Central memory CD8-positive, alpha-beta T cell (primary cell): ENCODE measurements at regions not wholly inside any gene's neighbourhood (a gene's known extent, or its start where the extent isn't known, plus 50 kb on each side); places are given as distances from the start of the nearest gene placed in this dataset.

ENCODE experiments used
- ATAC-seq: fragments of 150-1000 bp; cut with Tn5 transposase; replicated peaks from 2 replicates; pipeline ENCODE4 v1.10.0; 2022; ENCODE audit warnings: mild to moderate bottlenecking, moderate FRiP score, moderate number of reproducible peaks; ENCODE audit not compliant: poor library complexity, severe bottlenecking; ENCODE audit errors: extremely low read depth
- DNase-seq, 2 donors: peaks; one replicate each; pipeline ENCODE4 v3.0.0; 2021; ENCODE audit warnings: low spot score in 2 of 2
- H3K27ac Mint-ChIP-seq: one replicate; pipeline ENCODE4 v1.8.0; 2022; ENCODE audit warnings: low read depth, mild to moderate bottlenecking, moderate library complexity, mixed read lengths
- H3K27me3 Mint-ChIP-seq: one replicate; pipeline ENCODE4 v1.8.0; 2022; ENCODE audit warnings: mixed read lengths
- H3K36me3 Mint-ChIP-seq: one replicate; pipeline ENCODE4 v1.8.0; 2022; ENCODE audit warnings: mild to moderate bottlenecking, moderate library complexity, mixed read lengths; ENCODE audit not compliant: insufficient read depth
- H3K4me1 Mint-ChIP-seq: one replicate; pipeline ENCODE4 v1.8.0; 2022; ENCODE audit warnings: mixed read lengths
- H3K4me3 Mint-ChIP-seq: one replicate; pipeline ENCODE4 v1.8.0; 2022; ENCODE audit warnings: mild to moderate bottlenecking, moderate library complexity, mixed read lengths
- H3K9me3 Mint-ChIP-seq: one replicate; pipeline ENCODE4 v1.8.0; 2022; ENCODE audit warnings: mixed read lengths

GRCh38 chr1:98503771-98504170 lies 157.8 kb upstream of the SNX7 start:
- no peak overlapping the region for H3K4me3 Mint-ChIP-seq
- ATAC-seq (no peak), DNase-seq (no peak)
- H3K4me1 Mint-ChIP-seq, result no peaks in the 10 kb centered on the region
- H3K27ac Mint-ChIP-seq, result no peak overlapping the region
- peaks cover 2% of the 10 kb centered on the region for H3K36me3 Mint-ChIP-seq
- H3K27me3 Mint-ChIP-seq, result peaks cover 75% of the 10 kb centered on the region
- peaks cover 19% of the 10 kb centered on the region for H3K9me3 Mint-ChIP-seq

- H3K4me1 Mint-ChIP-seq, result no peaks in the 10 kb centered on the region
- H3K36me3 Mint-ChIP-seq, result peaks cover 2% of the 10 kb centered on the region
- DNase-seq (no peak), ATAC-seq (no peak)
- peaks cover 19% of the 10 kb centered on the region for H3K9me3 Mint-ChIP-seq
- no peak overlapping the region for H3K27ac Mint-ChIP-seq
- H3K4me3 Mint-ChIP-seq, result no peak overlapping the region
- H3K27me3 Mint-ChIP-seq, result peaks cover 73% of the 10 kb centered on the region
Observed at GRCh38 chr1:98502937-98503336, 158.6 kb upstream of the SNX7 start.

GRCh38 chr1:98500324-98500723 lies 161.2 kb upstream of the SNX7 start:
- Mint-ChIP-seq H3K27ac (no peak overlapping the region), H3K4me1 (no peaks in the 10 kb centered on the region), H3K36me3 (peaks cover 2% of the 10 kb centered on the region), H3K9me3 (peaks cover 10% of the 10 kb centered on the region), H3K27me3 (peaks cover 56% of the 10 kb centered on the region), H3K4me3 (no peak overlapping the region)
- DNase-seq (no peak), ATAC-seq (no peak)

DNA sequence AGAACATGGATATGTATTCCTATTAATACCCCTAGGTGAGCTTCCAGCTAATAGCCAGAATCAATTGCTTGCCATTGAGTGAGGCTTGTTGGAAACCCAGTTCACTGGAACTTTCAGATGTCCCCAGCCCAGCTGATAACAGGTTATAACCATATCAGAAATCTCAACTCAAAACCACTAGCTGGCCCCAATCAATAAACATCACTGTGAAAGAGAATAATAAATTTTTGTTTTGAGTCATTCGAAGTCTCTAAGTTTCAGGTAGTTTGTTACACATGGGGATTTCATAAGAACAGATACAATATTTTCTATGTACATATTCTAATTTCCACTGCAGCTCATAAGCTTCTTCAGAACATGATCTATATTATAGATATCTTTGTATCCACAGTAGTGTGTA lies 162.9 kb upstream of the SNX7 start:
- Mint-ChIP-seq H3K27ac (no peak overlapping the region), H3K4me3 (no peak overlapping the region), H3K36me3 (peaks cover 2% of the 10 kb centered on the region), H3K27me3 (peaks cover 39% of the 10 kb centered on the region), H3K4me1 (no peaks in the 10 kb centered on the region), H3K9me3 (no peaks in the 10 kb centered on the region)
- DNase-seq (no peak), ATAC-seq (no peak)

DNA sequence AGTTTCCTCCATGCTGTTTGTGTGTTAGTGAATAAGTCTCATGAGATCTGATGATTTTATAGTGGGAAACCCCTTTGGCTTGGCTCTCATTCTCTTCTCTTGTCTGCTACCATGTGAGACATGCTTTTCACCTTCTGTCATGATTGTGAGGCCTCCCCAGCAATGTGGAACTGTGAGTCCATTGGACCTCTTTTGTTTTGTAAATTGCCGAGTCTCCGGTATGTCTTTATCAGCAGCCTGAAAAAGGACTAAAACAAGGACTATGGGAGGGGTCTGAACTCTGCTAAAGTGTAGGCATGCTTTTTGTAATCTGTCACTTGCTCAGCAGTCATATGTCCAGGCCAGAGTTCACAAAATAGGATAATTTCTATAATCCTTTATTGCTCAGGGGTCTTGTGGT lies 164.0 kb upstream of the SNX7 start:
- Mint-ChIP-seq H3K36me3 (peaks cover 2% of the 10 kb centered on the region), H3K4me1 (no peaks in the 10 kb centered on the region), H3K9me3 (no peaks in the 10 kb centered on the region), H3K4me3 (no peak overlapping the region), H3K27ac (no peak overlapping the region), H3K27me3 (peaks cover 35% of the 10 kb centered on the region)
- no peak for ATAC-seq
- no peak for DNase-seq

DNA sequence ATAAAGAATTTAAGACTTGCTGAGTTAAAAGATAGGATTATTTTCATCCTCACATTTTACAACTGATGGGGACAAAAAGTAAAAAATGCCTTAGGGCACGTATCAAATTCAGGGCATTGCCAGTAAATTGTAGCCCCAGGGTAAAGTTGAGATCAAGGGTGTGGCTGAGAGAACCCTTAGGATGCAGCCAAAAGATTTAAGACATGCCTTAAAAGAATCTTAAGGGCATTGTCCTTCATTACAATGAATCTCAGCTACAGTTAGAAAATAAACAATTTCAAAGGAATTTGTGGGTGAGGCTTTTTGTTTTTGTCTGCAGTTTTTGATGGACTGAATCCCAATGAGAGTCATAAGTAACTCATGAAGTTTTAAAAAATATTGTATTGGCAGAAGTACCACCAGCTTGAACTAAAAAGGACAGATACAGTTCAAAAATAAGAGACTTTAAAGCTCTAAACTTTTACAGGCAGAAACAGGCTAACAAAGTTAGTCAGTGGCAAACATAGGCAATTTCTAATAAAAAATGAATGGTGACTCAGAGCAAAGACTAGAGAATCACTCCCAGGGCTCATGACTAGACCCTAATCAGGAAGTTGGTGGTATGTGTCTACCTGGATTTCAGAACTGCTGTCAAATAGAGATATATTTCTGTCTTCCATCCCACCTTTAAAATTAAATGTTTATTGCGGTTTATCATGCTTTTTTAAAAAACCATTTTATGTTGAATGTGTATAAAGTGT lies 165.1 kb upstream of the SNX7 start:
- Mint-ChIP-seq H3K27ac (no peak overlapping the region), H3K9me3 (no peaks in the 10 kb centered on the region), H3K4me3 (no peak overlapping the region), H3K27me3 (peaks cover 24% of the 10 kb centered on the region), H3K4me1 (no peaks in the 10 kb centered on the region), H3K36me3 (peaks cover 2% of the 10 kb centered on the region)
- no peak for DNase-seq
- no peak for ATAC-seq

DNA sequence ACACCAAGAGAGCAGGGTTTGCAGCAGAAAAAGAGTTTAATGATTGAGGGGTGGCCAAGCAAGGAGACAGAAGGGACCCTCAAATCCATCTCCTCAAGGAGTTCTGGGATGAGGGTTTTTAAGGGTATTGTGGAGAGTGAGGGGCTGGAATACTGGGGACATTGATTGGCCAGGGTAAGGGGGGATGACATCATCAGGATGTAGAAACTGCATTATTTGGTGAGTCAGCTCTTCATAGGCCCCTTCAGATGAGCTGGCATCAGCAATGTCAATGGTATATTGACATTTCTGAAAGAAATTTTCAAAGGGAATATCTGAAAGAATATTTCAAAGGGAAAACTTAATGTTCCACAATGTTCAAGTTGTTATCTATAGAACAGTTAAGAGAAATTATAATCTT lies 168.1 kb upstream of the SNX7 start:
- H3K36me3 Mint-ChIP-seq, result no peaks in the 10 kb centered on the region
- H3K4me3 Mint-ChIP-seq, result no peak overlapping the region
- ATAC-seq (no peak), DNase-seq (no peak)
- no peaks in the 10 kb centered on the region for H3K4me1 Mint-ChIP-seq
- H3K27ac Mint-ChIP-seq, result no peak overlapping the region
- H3K9me3 Mint-ChIP-seq, result no peaks in the 10 kb centered on the region
- peaks cover 24% of the 10 kb centered on the region for H3K27me3 Mint-ChIP-seq

DNA sequence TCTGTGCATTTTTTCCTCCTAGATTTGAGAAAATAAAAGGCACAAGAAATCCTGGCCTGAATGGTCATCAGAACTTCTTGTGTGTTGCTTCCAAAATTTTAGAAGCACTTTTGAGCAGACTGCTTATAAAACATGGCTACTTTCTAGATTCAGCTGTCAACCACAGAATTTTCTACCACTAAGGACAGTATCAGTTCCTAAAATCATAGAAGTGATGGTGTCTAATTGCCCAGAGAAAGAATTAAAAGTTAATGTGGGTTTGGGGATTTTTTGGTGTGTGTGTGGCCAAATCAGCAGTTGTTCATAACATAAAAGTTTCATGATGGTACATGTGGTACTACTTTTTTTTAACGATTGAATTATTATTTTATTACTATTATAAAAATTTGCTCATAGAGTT lies 171.4 kb upstream of the SNX7 start:
- H3K27ac Mint-ChIP-seq, result no peak overlapping the region
- peaks cover 37% of the 10 kb centered on the region for H3K27me3 Mint-ChIP-seq
- no peak overlapping the region for H3K4me3 Mint-ChIP-seq
- no peaks in the 10 kb centered on the region for H3K4me1 Mint-ChIP-seq
- H3K36me3 Mint-ChIP-seq, result no peaks in the 10 kb centered on the region
- H3K9me3 Mint-ChIP-seq, result no peaks in the 10 kb centered on the region
- ATAC-seq, result no peak
- DNase-seq, result no peak

- DNase-seq, result no peak
- no peaks in the 10 kb centered on the region for H3K36me3 Mint-ChIP-seq
- no peak overlapping the region for H3K27ac Mint-ChIP-seq
- H3K27me3 Mint-ChIP-seq, result peaks cover 37% of the 10 kb centered on the region
- no peak for ATAC-seq
- no peaks in the 10 kb centered on the region for H3K9me3 Mint-ChIP-seq
- no peak overlapping the region for H3K4me3 Mint-ChIP-seq
- no peaks in the 10 kb centered on the region for H3K4me1 Mint-ChIP-seq
Observed at GRCh38 chr1:98487620-98488019, 173.9 kb upstream of the SNX7 start.

- no peak for ATAC-seq
- no peaks in the 10 kb centered on the region for H3K9me3 Mint-ChIP-seq
- H3K4me3 Mint-ChIP-seq, result no peak overlapping the region
- H3K27ac Mint-ChIP-seq, result no peak overlapping the region
- DNase-seq, result no peak
- no peaks in the 10 kb centered on the region for H3K4me1 Mint-ChIP-seq
- H3K27me3 Mint-ChIP-seq, result peaks cover 19% of the 10 kb centered on the region
- no peaks in the 10 kb centered on the region for H3K36me3 Mint-ChIP-seq
Observed at GRCh38 chr1:98482611-98483010, 178.9 kb upstream of the SNX7 start.

- DNase-seq (no peak), ATAC-seq (no peak)
- Mint-ChIP-seq H3K36me3 (no peaks in the 10 kb centered on the region), H3K4me1 (no peaks in the 10 kb centered on the region), H3K27ac (no peak overlapping the region), H3K9me3 (no peaks in the 10 kb centered on the region), H3K27me3 (peaks cover 27% of the 10 kb centered on the region), H3K4me3 (no peak overlapping the region)
Observed at GRCh38 chr1:98480271-98480670, 181.2 kb upstream of the SNX7 start.

- no peak for DNase-seq
- Mint-ChIP-seq H3K4me1 (no peaks in the 10 kb centered on the region), H3K27ac (no peak overlapping the region), H3K4me3 (no peak overlapping the region), H3K27me3 (peaks cover 27% of the 10 kb centered on the region), H3K9me3 (no peaks in the 10 kb centered on the region), H3K36me3 (no peaks in the 10 kb centered on the region)
- ATAC-seq, result no peak
Observed at GRCh38 chr1:98478121-98478520, 183.4 kb upstream of the SNX7 start.

GRCh38 chr1:98472878-98473277 lies 188.6 kb upstream of the SNX7 start:
- H3K27me3 Mint-ChIP-seq, result peaks cover 14% of the 10 kb centered on the region
- no peaks in the 10 kb centered on the region for H3K9me3 Mint-ChIP-seq
- H3K4me1 Mint-ChIP-seq, result no peaks in the 10 kb centered on the region
- no peaks in the 10 kb centered on the region for H3K36me3 Mint-ChIP-seq
- DNase-seq (no peak), ATAC-seq (no peak)
- no peak overlapping the region for H3K4me3 Mint-ChIP-seq
- H3K27ac Mint-ChIP-seq, result no peak overlapping the region
